ENCODE measurements at regions not wholly inside any gene's neighbourhood (a gene's known extent, or its start where the extent isn't known, plus 50 kb on each side); places are given as distances from the start of the nearest gene placed in this dataset.
"Not testable (repeated sequence)": the region's sequence is repeated elsewhere in the genome, so short reads cannot be mapped to it uniquely, and the experiment has no call there.

DNA sequence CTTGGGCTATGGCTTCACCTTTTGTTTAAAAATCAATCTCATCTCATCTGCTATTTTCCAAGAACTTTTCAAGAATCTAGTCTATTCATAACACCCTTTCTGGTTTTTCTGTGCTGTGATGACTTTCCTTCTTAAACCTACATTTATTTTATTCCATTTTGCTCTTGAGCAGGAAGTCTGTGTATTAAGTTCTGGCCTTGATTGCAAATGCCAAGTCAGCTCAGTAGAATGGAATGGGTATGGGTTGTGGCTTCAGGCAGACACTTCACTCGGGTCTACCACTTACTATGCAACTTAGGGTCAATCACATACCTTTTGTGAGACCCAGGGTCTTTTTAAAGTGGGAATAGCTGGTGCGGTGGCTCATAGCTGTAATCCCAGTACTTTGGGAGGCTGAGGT lies 522.3 kb downstream of the TRIML1 start:
- H3K36me3 ChIP-seq (ENCODE audit: control insufficient read depth, insufficient read depth, low read length): no peaks in the 10 kb centered on the region
- Mint-ChIP-seq H3K4me3 (no peak overlapping the region), H3K9me3 (no peaks in the 10 kb centered on the region), H3K27me3 (ENCODE audit: insufficient read depth) (no peaks in the 10 kb centered on the region), H3K27ac (no peak overlapping the region), H3K4me1 (peaks cover 5% of the 10 kb centered on the region), H3K36me3 (ENCODE audit: low read depth) (no peaks in the 10 kb centered on the region)
- H3K27ac ChIP-seq (ENCODE audit: low read depth, low read length): no peak overlapping the region
- H3K9me3 ChIP-seq (ENCODE audit: control insufficient read depth, low read length): no peaks in the 10 kb centered on the region
- 89 to 100% methylated on average over 1 to 2 of the region's 2 CpGs for WGBS, 2 experiments (ENCODE audit: insufficient coverage in 1 of 2, insufficient read length in 1 of 2)
- H3K4me3 ChIP-seq (ENCODE audit: low read length): no peak overlapping the region
- H3K9ac ChIP-seq (ENCODE audit: extremely low read depth, low read length, poor library complexity, severe bottlenecking): no peak overlapping the region
- no peaks in the 10 kb centered on the region for H3K4me1 ChIP-seq (ENCODE audit: control insufficient read depth, insufficient read depth, low read length)
- TF ChIP-seq CTCF (conservative IDR thresholded peaks at IDR 0.05): no peak
- no peaks in the 10 kb centered on the region for H3K27me3 ChIP-seq (ENCODE audit: control insufficient read depth, insufficient read depth, low read length, poor library complexity, severe bottlenecking)
- DNase-seq: no peak

- TF ChIP-seq CTCF (conservative IDR thresholded peaks at IDR 0.05): no peak
- H3K4me1 Mint-ChIP-seq: peaks cover 3% of the 10 kb centered on the region
- WGBS, 2 experiments (ENCODE audit: insufficient coverage in 1 of 2, insufficient read length in 1 of 2): 83 to 86% methylated on average over 9 of the region's 9 CpGs
Observed at GRCh38 chr4:188663369-188663768, 524.1 kb downstream of the TRIML1 start.

DNA sequence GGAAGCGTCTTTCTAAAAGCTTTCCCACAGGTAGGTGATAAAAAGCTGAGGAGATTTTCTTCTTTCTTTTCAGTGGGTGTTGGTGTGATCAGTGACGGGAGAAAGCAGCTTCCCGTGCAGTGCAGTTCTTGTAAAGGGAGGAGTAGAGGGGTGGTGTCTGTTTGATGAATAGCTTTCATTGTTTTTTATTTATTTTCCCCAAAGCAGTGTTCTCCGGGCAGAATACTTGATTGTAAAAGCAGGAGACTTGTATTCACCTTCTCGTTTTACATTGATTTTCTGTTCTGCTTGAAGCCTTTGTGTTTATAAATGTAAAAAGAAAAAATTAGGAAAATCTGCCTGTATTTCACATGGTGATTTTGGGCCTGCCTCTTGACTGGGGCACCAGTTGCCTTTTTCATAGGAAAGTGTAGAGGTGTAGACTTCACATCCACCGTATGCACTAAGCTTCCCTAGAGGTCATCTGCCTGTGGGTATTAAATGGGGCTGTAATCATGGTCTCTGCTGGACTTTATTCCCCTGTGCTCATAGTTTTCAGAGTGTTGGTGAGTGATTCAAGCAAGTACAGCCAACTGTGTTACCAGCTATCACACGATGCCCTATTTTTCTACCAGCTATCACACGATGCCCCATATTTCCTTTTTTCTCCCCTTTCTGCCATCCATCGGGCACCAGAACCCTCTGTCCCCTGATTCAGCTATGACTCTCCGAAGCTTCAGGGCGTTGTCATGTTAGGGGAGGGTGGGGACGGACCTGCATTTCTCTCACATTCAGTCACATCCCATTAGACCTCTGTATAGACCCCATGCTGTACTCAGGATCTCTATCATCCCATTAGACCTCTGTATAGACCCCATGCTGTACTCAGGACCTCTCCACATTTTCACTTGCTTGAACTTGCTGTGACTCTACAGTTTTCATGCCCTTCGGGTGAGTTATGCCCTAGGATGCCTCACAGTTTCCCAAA lies 526.5 kb downstream of the TRIML1 start:
- no peaks in the 10 kb centered on the region for H3K27me3 ChIP-seq (ENCODE audit: control insufficient read depth, insufficient read depth, low read length, poor library complexity, severe bottlenecking)
- peaks cover 3% of the 10 kb centered on the region for H3K4me1 Mint-ChIP-seq
- WGBS, 2 experiments (ENCODE audit: insufficient coverage in 1 of 2, insufficient read length in 1 of 2): 74 to 80% methylated on average over 2 to 13 of the region's 13 CpGs
- H3K9ac ChIP-seq (ENCODE audit: extremely low read depth, low read length, poor library complexity, severe bottlenecking): no peak overlapping the region
- TF ChIP-seq CTCF (conservative IDR thresholded peaks at IDR 0.05): no peak
- no peaks in the 10 kb centered on the region for H3K9me3 ChIP-seq (ENCODE audit: control insufficient read depth, low read length)
- H3K4me3 ChIP-seq (ENCODE audit: low read length): no peak overlapping the region
- H3K36me3 ChIP-seq (ENCODE audit: control insufficient read depth, insufficient read depth, low read length): no peaks in the 10 kb centered on the region
- no peak overlapping the region for H3K27ac Mint-ChIP-seq
- no peaks in the 10 kb centered on the region for H3K4me1 ChIP-seq (ENCODE audit: control insufficient read depth, insufficient read depth, low read length)
- H3K4me3 Mint-ChIP-seq: no peak overlapping the region
- no peaks in the 10 kb centered on the region for H3K27me3 Mint-ChIP-seq (ENCODE audit: insufficient read depth)
- no peaks in the 10 kb centered on the region for H3K9me3 Mint-ChIP-seq
- no peaks in the 10 kb centered on the region for H3K36me3 Mint-ChIP-seq (ENCODE audit: low read depth)
- H3K27ac ChIP-seq (ENCODE audit: low read depth, low read length): no peak overlapping the region
- DNase-seq: no peak

More at GRCh38 chr4:188663369-188663768, 524.1 kb downstream of the TRIML1 start:
- Histone ChIP-seq H3K4me1 (ENCODE audit: control insufficient read depth, insufficient read depth, low read length) (no peaks in the 10 kb centered on the region), H3K4me3 (ENCODE audit: low read length) (no peak overlapping the region), H3K27ac (ENCODE audit: low read depth, low read length) (no peak overlapping the region), H3K9me3 (ENCODE audit: control insufficient read depth, low read length) (no peaks in the 10 kb centered on the region), H3K9ac (ENCODE audit: extremely low read depth, low read length, poor library complexity, severe bottlenecking) (no peak overlapping the region), H3K36me3 (ENCODE audit: control insufficient read depth, insufficient read depth, low read length) (no peaks in the 10 kb centered on the region), H3K27me3 (ENCODE audit: control insufficient read depth, insufficient read depth, low read length, poor library complexity, severe bottlenecking) (no peaks in the 10 kb centered on the region)
- DNase-seq: no peak
- Mint-ChIP-seq H3K27me3 (ENCODE audit: insufficient read depth) (no peaks in the 10 kb centered on the region), H3K9me3 (no peaks in the 10 kb centered on the region), H3K27ac (no peak overlapping the region), H3K4me3 (no peak overlapping the region), H3K36me3 (ENCODE audit: low read depth) (no peaks in the 10 kb centered on the region)

DNA sequence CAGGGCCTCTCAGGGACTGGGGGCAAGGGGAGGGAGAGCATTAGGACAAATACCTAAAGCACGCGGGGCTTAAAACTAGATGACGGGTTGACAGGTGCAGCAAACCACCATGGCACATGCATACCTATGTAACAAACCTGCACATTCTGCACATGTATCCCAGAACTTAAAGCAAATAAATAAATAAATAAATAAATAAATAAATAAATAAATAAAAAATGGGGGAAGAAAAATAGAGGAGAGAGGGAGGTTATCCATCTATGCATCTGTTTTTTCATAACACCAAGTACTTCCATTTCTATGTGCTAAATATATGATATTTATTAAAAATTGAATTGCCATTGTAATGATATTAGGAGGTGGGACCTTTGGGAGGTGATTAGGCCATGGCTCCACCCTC lies 539.5 kb downstream of the TRIML1 start:
- not testable (repeated sequence) for H3K4me1 Mint-ChIP-seq; H3K27ac ChIP-seq (ENCODE audit: low read depth, low read length); H3K27me3 Mint-ChIP-seq (ENCODE audit: insufficient read depth); H3K9ac ChIP-seq (ENCODE audit: extremely low read depth, low read length, poor library complexity, severe bottlenecking); DNase-seq; H3K4me1 ChIP-seq (ENCODE audit: control insufficient read depth, insufficient read depth, low read length); H3K4me3 Mint-ChIP-seq; H3K27ac Mint-ChIP-seq; H3K4me3 ChIP-seq (ENCODE audit: low read length); H3K27me3 ChIP-seq (ENCODE audit: control insufficient read depth, insufficient read depth, low read length, poor library complexity, severe bottlenecking); H3K36me3 ChIP-seq (ENCODE audit: control insufficient read depth, insufficient read depth, low read length); H3K36me3 Mint-ChIP-seq (ENCODE audit: low read depth); H3K9me3 ChIP-seq (ENCODE audit: control insufficient read depth, low read length)
- peaks cover 10% of the 10 kb centered on the region for H3K9me3 Mint-ChIP-seq
- WGBS, 2 experiments (ENCODE audit: insufficient coverage in 1 of 2, insufficient read length in 1 of 2): 97% methylated on average over 3 of the region's 3 CpGs; no CpG with 5 or more reads in 1 of the 2 experiments

All from endodermal cell (in vitro differentiated cells).